ENCODE measurements at regions not wholly inside any gene's neighbourhood (a gene's known extent, or its start where the extent isn't known, plus 50 kb on each side); places are given as distances from the start of the nearest gene placed in this dataset.

- TF ChIP-seq GATA3 (IDR thresholded peaks at IDR 0.05; ENCODE audit: low read depth, low read length) = no peak
- no peak for TF ChIP-seq GATA2 (IDR thresholded peaks at IDR 0.05; ENCODE audit: low read depth, low read length)
These were observed 263.0 kb upstream of the FBXL7 start for GRCh38 chr5:15236911-15237508.
